Activated naive CD8-positive, alpha-beta T cell treated with anti-CD3 and anti-CD28 coated beads for 36 hours (primary cell): ENCODE measurements at regions not wholly inside any gene's neighbourhood (a gene's known extent, or its start where the extent isn't known, plus 50 kb on each side); places are given as distances from the start of the nearest gene placed in this dataset.
"Not testable (repeated sequence)": the region's sequence is repeated elsewhere in the genome, so short reads cannot be mapped to it uniquely, and the experiment has no call there.

Source experiments
- DNase-seq: peaks from one replicate; pipeline ENCODE4 v3.0.0; 2021
- H3K27ac Mint-ChIP-seq: one replicate; pipeline ENCODE4 v1.8.0; 2022; ENCODE audit warnings: mild to moderate bottlenecking, moderate library complexity, mixed read lengths
- H3K27me3 Mint-ChIP-seq: one replicate; pipeline ENCODE4 v1.8.0; 2022; ENCODE audit warnings: mild to moderate bottlenecking, mixed read lengths
- H3K36me3 Mint-ChIP-seq: one replicate; pipeline ENCODE4 v1.8.0; 2021; ENCODE audit warnings: mild to moderate bottlenecking, mixed read lengths
- H3K4me1 Mint-ChIP-seq: one replicate; pipeline ENCODE4 v1.8.0; 2021; ENCODE audit warnings: mixed read lengths
- H3K4me3 Mint-ChIP-seq: one replicate; pipeline ENCODE4 v1.8.0; 2022; ENCODE audit warnings: mild to moderate bottlenecking, moderate library complexity, mixed read lengths
- H3K9me3 Mint-ChIP-seq: one replicate; pipeline ENCODE4 v1.8.0; 2022; ENCODE audit warnings: mixed read lengths

- Mint-ChIP-seq H3K27ac (peak overlapping the region; percentile 34), H3K4me1 (peaks cover 12% of the 10 kb centered on the region), H3K27me3 (peaks cover 5% of the 10 kb centered on the region), H3K9me3 (no peaks in the 10 kb centered on the region), H3K36me3 (no peaks in the 10 kb centered on the region), H3K4me3 (no peak overlapping the region)
- DNase-seq = peak; percentile 7
Measured at GRCh38 chr13:38415233-38415632, 65.6 kb downstream of the UFM1 start.

GRCh38 chr13:38417241-38417640 lies 67.6 kb downstream of the UFM1 start:
- Mint-ChIP-seq H3K4me1 (peaks cover 12% of the 10 kb centered on the region), H3K27me3 (no peaks in the 10 kb centered on the region), H3K27ac (no peak overlapping the region), H3K36me3 (no peaks in the 10 kb centered on the region), H3K9me3 (no peaks in the 10 kb centered on the region), H3K4me3 (no peak overlapping the region)
- DNase-seq = no peak

- Mint-ChIP-seq H3K27me3 (peaks cover 4% of the 10 kb centered on the region), H3K4me3 (no peak overlapping the region), H3K9me3 (no peaks in the 10 kb centered on the region), H3K4me1 (peaks cover 12% of the 10 kb centered on the region), H3K27ac (no peak overlapping the region), H3K36me3 (no peaks in the 10 kb centered on the region)
- DNase-seq = peak; percentile 2
Measured at GRCh38 chr13:38417727-38418126, 68.1 kb downstream of the UFM1 start.

DNA sequence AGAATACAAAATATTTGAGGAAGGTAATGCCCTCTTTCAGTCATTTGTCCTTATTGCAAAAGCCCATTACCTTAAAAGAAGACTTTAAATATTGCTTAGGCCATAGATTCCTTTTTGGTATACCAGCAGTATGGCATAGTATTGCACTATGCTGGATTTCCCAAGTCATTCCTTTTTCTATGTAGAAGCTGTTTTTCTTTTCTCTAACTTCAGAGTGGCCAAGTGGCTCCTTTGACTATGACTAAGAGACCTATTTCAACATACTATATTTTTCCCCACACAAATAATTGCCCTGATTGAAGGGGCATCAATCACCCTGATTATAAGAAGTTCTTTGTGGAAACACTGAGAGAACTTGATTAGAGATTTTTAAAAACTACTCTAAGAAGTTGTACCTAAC lies 68.6 kb downstream of the UFM1 start:
- Mint-ChIP-seq H3K36me3 (no peaks in the 10 kb centered on the region), H3K27me3 (peaks cover 5% of the 10 kb centered on the region), H3K9me3 (no peaks in the 10 kb centered on the region), H3K4me3 (no peak overlapping the region), H3K27ac (no peak overlapping the region), H3K4me1 (peaks cover 12% of the 10 kb centered on the region)
- no peak for DNase-seq

- no peak overlapping the region for H3K27ac Mint-ChIP-seq
- H3K4me1 Mint-ChIP-seq = peaks cover 12% of the 10 kb centered on the region
- no peak overlapping the region for H3K4me3 Mint-ChIP-seq
- H3K9me3 Mint-ChIP-seq = no peaks in the 10 kb centered on the region
- H3K36me3 Mint-ChIP-seq = no peaks in the 10 kb centered on the region
- no peak for DNase-seq
- peaks cover 5% of the 10 kb centered on the region for H3K27me3 Mint-ChIP-seq
Measured at GRCh38 chr13:38419312-38419873, 69.7 kb downstream of the UFM1 start.

DNA sequence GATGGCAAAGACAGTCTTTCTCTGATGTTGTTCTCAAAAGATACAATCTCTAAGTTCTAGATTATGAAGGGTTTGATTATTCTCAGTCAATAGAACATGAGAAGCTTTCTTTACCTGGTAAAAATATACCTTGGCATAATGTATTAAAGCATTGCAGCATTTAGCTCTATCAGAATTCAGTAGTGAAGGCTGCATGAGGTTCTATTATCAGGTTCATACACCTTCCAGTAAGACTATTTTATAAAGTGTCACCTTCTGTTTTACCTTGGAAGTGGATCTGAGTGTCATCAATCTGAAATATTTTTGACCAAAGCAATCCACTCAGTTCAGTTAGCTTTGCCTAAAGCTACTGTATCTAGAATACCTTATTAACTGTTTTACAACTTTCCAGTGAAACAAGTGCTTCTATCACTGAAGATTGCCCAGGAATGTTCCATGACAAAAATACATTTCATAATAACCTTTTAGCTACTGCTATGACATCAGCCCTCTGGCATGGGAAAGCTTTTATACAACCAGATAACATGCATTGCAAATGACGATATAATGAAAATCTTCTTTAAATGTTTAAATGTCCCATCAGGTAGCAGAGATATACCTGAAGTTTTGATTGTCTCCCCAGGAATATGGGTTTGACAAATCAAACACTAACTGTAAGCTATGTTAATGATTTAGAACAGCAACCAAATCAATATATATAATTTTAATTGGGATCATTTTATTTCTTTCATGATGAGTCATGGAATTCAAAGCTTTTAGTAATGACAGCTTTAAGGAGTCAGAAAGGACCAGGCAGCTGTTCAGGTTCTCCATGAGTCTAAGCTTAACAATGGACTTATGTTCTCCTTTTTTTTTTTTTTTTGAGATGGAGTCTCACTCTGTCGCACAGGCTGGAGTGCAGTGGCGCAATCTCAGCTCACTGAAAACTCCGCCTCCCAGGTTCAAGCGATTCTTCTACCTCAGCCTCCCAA lies 72.2 kb downstream of the UFM1 start:
- H3K36me3 Mint-ChIP-seq = no peaks in the 10 kb centered on the region
- no peak for DNase-seq

GRCh38 chr13:38429916-38430315 lies 80.3 kb downstream of the UFM1 start:
- Mint-ChIP-seq H3K27me3 (peaks cover 19% of the 10 kb centered on the region), H3K4me3 (no peak overlapping the region), H3K27ac (no peak overlapping the region), H3K4me1 (no peaks in the 10 kb centered on the region), H3K9me3 (peaks cover 2% of the 10 kb centered on the region), H3K36me3 (no peaks in the 10 kb centered on the region)
- DNase-seq = no peak

More for the DNA sequence above, 72.2 kb downstream of the UFM1 start:
- H3K4me3 Mint-ChIP-seq = no peak overlapping the region
- no peak overlapping the region for H3K27ac Mint-ChIP-seq
- peaks cover 2% of the 10 kb centered on the region for H3K4me1 Mint-ChIP-seq
- H3K9me3 Mint-ChIP-seq = no peaks in the 10 kb centered on the region
- H3K27me3 Mint-ChIP-seq = peaks cover 8% of the 10 kb centered on the region

DNA sequence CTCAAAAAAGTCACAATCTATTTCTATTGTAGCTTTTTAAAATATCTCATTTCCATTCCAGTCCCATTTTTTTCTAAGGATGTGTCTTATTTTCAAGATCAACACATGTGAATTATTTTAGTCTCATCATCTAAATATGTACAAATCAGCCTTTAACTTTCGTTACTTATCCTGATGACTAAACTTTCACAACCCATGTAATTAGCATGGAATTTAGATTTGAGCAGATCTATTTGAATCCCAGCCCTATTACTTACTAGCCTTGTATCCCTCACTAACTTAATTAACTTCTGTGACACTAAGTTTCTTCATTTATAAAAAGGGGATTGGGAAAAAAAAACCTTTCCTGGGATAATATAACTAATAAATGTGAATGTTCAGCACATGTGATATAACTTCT lies 81.1 kb downstream of the UFM1 start:
- H3K4me3 Mint-ChIP-seq = no peak overlapping the region
- H3K27me3 Mint-ChIP-seq = peaks cover 19% of the 10 kb centered on the region
- peaks cover 2% of the 10 kb centered on the region for H3K9me3 Mint-ChIP-seq
- H3K27ac Mint-ChIP-seq = no peak overlapping the region
- no peaks in the 10 kb centered on the region for H3K36me3 Mint-ChIP-seq
- DNase-seq = no peak
- H3K4me1 Mint-ChIP-seq = no peaks in the 10 kb centered on the region

DNA sequence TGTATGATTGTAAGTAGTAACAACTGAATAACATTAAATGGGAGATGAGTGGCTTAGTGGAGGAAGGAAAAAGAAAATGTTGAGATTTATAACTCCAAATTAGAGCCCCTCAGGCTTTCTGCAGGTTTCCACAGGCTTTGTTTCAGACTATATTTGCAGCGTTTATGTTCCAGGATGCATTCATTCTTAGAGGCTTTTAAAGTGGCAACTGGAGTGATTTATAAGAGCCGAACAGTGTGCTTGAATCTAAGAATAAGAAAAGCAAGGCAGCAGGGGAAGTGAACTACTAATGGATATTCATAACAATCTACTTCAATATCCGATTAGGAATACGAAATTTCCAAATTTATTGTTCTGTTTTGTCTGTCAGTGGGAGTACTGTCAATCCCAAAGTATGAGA lies 91.0 kb downstream of the UFM1 start:
- Mint-ChIP-seq H3K4me1 (no peaks in the 10 kb centered on the region), H3K27me3 (peaks cover 3% of the 10 kb centered on the region), H3K36me3 (no peaks in the 10 kb centered on the region), H3K9me3 (no peaks in the 10 kb centered on the region), H3K4me3 (no peak overlapping the region), H3K27ac (no peak overlapping the region)
- no peak for DNase-seq

- DNase-seq = no peak
- H3K4me3 Mint-ChIP-seq = no peak overlapping the region
- H3K4me1 Mint-ChIP-seq = no peaks in the 10 kb centered on the region
- peaks cover 3% of the 10 kb centered on the region for H3K27me3 Mint-ChIP-seq
- no peak overlapping the region for H3K27ac Mint-ChIP-seq
- H3K36me3 Mint-ChIP-seq = no peaks in the 10 kb centered on the region
- no peaks in the 10 kb centered on the region for H3K9me3 Mint-ChIP-seq
Measured at GRCh38 chr13:38444904-38445303, 95.3 kb downstream of the UFM1 start.

- Mint-ChIP-seq H3K9me3 (no peaks in the 10 kb centered on the region), H3K27me3 (peaks cover 3% of the 10 kb centered on the region), H3K4me1 (no peaks in the 10 kb centered on the region), H3K4me3 (no peak overlapping the region), H3K27ac (no peak overlapping the region), H3K36me3 (no peaks in the 10 kb centered on the region)
- DNase-seq = no peak
Measured at GRCh38 chr13:38452656-38453055, 103.0 kb downstream of the UFM1 start.

DNA sequence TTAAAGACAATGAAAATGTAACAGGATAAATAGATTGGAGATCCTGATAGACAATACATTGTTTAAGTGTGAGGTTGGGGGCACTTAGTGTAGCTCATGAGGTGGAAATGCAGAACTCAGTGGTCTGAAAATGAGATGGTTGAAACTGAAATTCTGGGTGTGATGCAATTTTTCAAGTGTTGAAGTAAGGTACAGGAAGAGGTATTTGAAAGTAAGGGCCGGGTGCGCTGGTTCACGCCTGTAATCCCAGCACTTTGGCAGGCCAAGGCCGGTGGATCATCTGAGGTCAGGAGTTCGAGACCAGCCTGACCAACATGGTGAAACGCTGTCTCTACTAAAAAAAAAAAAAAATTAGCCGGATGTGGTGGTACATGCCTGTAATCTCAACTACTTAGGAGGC lies 113.0 kb downstream of the UFM1 start:
- no peak overlapping the region for H3K27ac Mint-ChIP-seq
- no peaks in the 10 kb centered on the region for H3K4me1 Mint-ChIP-seq
- H3K4me3 Mint-ChIP-seq = no peak overlapping the region
- no peaks in the 10 kb centered on the region for H3K36me3 Mint-ChIP-seq
- H3K9me3 Mint-ChIP-seq = peaks cover 7% of the 10 kb centered on the region
- H3K27me3 Mint-ChIP-seq = peaks cover 2% of the 10 kb centered on the region
- DNase-seq = no peak

DNA sequence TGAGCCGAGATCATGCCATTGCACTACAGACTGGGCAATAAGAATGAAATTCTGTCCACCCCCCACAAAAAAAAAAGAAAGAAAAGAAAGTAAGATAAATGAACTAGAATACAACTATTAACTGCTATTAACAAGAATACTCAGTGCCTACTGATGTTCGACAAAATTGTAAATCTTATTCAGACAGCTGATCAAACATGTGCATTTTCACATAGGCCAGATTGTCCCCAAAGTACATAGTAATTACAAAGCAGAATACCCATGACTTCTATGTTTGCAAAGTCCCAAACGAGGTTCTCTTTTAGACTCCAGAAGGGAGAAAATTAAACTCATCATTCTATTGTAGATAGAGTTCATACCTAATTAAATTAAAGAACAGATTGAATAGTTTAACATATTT lies 113.4 kb downstream of the UFM1 start:
- Mint-ChIP-seq H3K27ac (no peak overlapping the region), H3K4me1 (no peaks in the 10 kb centered on the region), H3K4me3 (no peak overlapping the region), H3K9me3 (peaks cover 7% of the 10 kb centered on the region), H3K27me3 (peaks cover 2% of the 10 kb centered on the region), H3K36me3 (no peaks in the 10 kb centered on the region)
- no peak for DNase-seq

- not testable (repeated sequence) for H3K4me1 Mint-ChIP-seq, H3K9me3 Mint-ChIP-seq, H3K27ac Mint-ChIP-seq, H3K27me3 Mint-ChIP-seq, DNase-seq, H3K4me3 Mint-ChIP-seq, H3K36me3 Mint-ChIP-seq
Measured at GRCh38 chr13:38472411-38472810, 122.8 kb downstream of the UFM1 start.

GRCh38 chr13:38473305-38473704 lies 123.7 kb downstream of the UFM1 start:
- Mint-ChIP-seq H3K9me3 (no peaks in the 10 kb centered on the region), H3K4me3 (no peak overlapping the region), H3K4me1 (no peaks in the 10 kb centered on the region), H3K27ac (no peak overlapping the region), H3K27me3 (no peaks in the 10 kb centered on the region), H3K36me3 (no peaks in the 10 kb centered on the region)
- DNase-seq = no peak

GRCh38 chr13:38477676-38478075 lies 128.0 kb downstream of the UFM1 start:
- DNase-seq = no peak
- Mint-ChIP-seq H3K27me3 (no peaks in the 10 kb centered on the region), H3K36me3 (no peaks in the 10 kb centered on the region), H3K9me3 (no peaks in the 10 kb centered on the region), H3K4me1 (no peaks in the 10 kb centered on the region), H3K27ac (no peak overlapping the region), H3K4me3 (no peak overlapping the region)
